NCI-H524 (cell line): ENCODE measurements at regions not wholly inside any gene's neighbourhood (a gene's known extent, or its start where the extent isn't known, plus 50 kb on each side); places are given as distances from the start of the nearest gene placed in this dataset.

ENCODE experiments used
- DNase-seq, 2 experiments: peaks; one replicate each; lab custom pipeline; 2025; lab: John Stamatoyannopoulos, UW

- DNase-seq = peak in 1 of 2 experiments; percentile 32
Observed at GRCh38 chr12:130017591-130018449, 114.0 kb upstream of the TMEM132D start.

- no peak for DNase-seq
Observed at GRCh38 chr12:130018614-130019013, 114.8 kb upstream of the TMEM132D start.

GRCh38 chr12:130026608-130027176 is 122.9 kb upstream of the TMEM132D start:
- peak; percentile 19 to 52 for DNase-seq

- DNase-seq = no peak
Observed at GRCh38 chr12:130027798-130028197, 124.0 kb upstream of the TMEM132D start.

GRCh38 chr12:130029151-130029550 is 125.3 kb upstream of the TMEM132D start:
- no peak for DNase-seq

GRCh38 chr12:130031041-130031440 is 127.2 kb upstream of the TMEM132D start:
- no peak for DNase-seq

- DNase-seq = peak; percentile 13 to 66
Observed at GRCh38 chr12:130031571-130032189, 127.9 kb upstream of the TMEM132D start.

- peak; percentile 30 to 49 for DNase-seq
Observed at GRCh38 chr12:130041983-130042812, 120.1 kb upstream of the FZD10 start.

GRCh38 chr12:130043685-130044406 is 118.4 kb upstream of the FZD10 start:
- no peak for DNase-seq

GRCh38 chr12:130044991-130045621 is 117.2 kb upstream of the FZD10 start:
- DNase-seq = peak; percentile 46 to 59

- no peak for DNase-seq
Observed at GRCh38 chr12:130049666-130050065, 112.6 kb upstream of the FZD10 start.

GRCh38 chr12:130051900-130052299 is 110.4 kb upstream of the FZD10 start:
- no peak for DNase-seq

- peak; percentile 22 to 78 for DNase-seq
Observed at GRCh38 chr12:130053651-130054069, 108.6 kb upstream of the FZD10 start.

GRCh38 chr12:130054803-130055202 is 107.5 kb upstream of the FZD10 start:
- no peak for DNase-seq

GRCh38 chr12:130058926-130059472 is 103.3 kb upstream of the FZD10 start:
- DNase-seq = no peak

- no peak for DNase-seq
Observed at GRCh38 chr12:130063866-130064265, 98.4 kb upstream of the FZD10 start.

GRCh38 chr12:130064999-130065398 is 97.3 kb upstream of the FZD10 start:
- no peak for DNase-seq

- no peak for DNase-seq
Observed at GRCh38 chr12:130066742-130067141, 95.5 kb upstream of the FZD10 start.

GRCh38 chr12:130068741-130069140 is 93.5 kb upstream of the FZD10 start:
- DNase-seq = no peak

GRCh38 chr12:130070126-130070611 is 92.1 kb upstream of the FZD10 start:
- DNase-seq = peak in 1 of 2 experiments; percentile 20
